ENCODE measurements at regions not wholly inside any gene's neighbourhood (a gene's known extent, or its start where the extent isn't known, plus 50 kb on each side); places are given as distances from the start of the nearest gene placed in this dataset.
"Not testable (repeated sequence)": the region's sequence is repeated elsewhere in the genome, so short reads cannot be mapped to it uniquely, and the experiment has no call there.

DNA sequence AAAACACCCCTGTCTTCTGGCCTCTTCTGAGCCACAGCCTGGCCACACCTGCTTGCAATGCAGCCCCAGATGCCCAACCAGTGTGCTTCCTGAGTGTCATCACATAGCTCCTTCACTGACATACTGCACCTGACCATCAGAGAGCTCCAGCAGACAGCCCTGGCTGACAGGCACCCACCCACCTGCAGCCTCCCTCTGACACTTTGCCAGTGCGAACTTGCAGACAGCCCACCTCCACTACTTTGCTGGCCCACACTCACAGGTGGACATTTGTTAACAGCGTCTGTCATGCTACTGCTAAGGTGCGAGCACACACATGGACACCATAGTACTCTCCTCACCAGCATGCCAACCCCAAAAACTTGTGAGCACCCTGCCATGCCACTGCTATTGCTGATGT is 740.1 kb downstream of the DNAJB9 start:
- DNase-seq (ENCODE audit: low read depth), result no peak

- no peak for DNase-seq (ENCODE audit: low read depth)
Measured at GRCh38 chr7:109318136-109318535, 748.5 kb downstream of the DNAJB9 start.

DNA sequence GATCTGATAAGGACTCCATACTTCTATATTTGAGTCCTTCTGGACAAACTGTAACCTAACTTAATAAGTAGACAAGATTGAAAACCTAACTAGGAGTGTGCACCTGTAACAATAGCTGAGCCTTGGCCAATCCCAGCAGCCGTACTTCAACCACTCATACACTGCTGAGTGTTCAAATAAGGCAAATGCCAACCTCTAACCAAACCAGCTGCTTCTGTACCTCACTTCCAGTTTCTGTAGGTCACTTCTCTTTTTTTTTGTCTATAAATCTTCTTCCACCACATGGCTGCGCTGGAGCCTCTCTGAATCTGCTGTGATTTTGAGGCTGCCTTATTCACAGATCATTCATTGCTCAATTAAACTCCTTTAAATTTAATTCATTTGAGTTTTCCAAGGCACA is 753.2 kb downstream of the DNAJB9 start:
- no peak for DNase-seq (ENCODE audit: low read depth)

GRCh38 chr7:109331423-109331822 is 761.7 kb downstream of the DNAJB9 start:
- DNase-seq (ENCODE audit: low read depth), result no peak

GRCh38 chr7:109335951-109336350 is 766.3 kb downstream of the DNAJB9 start:
- DNase-seq (ENCODE audit: low read depth), result no peak

DNA sequence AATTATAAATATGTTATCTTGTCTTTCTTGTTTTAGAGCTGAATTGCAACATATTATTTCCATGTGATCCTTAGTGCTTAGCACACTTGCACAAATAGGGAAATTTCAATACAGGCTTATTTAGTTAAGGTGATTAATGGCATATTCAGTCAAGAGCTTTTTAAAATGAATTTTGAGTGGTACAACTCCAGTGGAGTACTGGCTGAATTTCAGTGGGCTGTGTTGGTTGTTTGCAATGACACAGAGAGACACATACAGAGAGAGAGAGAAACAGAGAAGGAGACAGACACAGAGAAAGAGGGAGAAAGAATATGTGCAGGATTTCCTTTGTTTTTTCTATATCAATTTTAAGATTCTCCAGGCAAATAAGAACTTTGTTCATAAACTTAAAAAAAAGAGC is 766.9 kb downstream of the DNAJB9 start:
- no peak for DNase-seq (ENCODE audit: low read depth)

- no peak for DNase-seq (ENCODE audit: low read depth)
Measured at GRCh38 chr7:109343678-109344077, 774.0 kb downstream of the DNAJB9 start.

DNA sequence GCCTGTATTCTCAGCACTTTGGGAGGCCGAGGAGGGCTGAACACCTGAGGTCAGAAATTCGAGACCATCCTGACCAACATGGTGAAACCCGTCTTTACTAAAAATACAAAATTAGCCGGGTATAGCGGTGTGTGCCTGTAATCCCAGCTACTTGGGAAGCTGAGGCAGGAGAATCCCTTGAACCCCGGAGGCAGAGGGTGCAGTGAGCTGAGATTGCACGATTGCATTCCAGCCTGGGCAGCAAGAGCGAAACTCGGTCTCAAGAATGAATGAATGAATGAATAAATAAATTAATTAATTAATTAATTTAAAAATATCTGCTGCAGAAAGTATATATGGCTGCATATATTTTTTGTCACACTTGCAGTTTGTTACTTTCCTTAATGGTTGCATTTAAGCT is 781.8 kb downstream of the DNAJB9 start:
- DNase-seq (ENCODE audit: low read depth), result no peak

- no peak for DNase-seq (ENCODE audit: low read depth)
Measured at GRCh38 chr7:109354000-109354399, 784.3 kb downstream of the DNAJB9 start.

GRCh38 chr7:109354552-109354951 is 784.9 kb downstream of the DNAJB9 start:
- DNase-seq (ENCODE audit: low read depth), result no peak

GRCh38 chr7:109375823-109376222 is 806.1 kb downstream of the DNAJB9 start:
- no peak for DNase-seq (ENCODE audit: low read depth)

- DNase-seq (ENCODE audit: low read depth), result no peak
Measured at GRCh38 chr7:109376576-109376975, 806.9 kb downstream of the DNAJB9 start.

- DNase-seq (ENCODE audit: low read depth), result no peak
Measured at GRCh38 chr7:109377076-109377884, 807.6 kb downstream of the DNAJB9 start.

DNA sequence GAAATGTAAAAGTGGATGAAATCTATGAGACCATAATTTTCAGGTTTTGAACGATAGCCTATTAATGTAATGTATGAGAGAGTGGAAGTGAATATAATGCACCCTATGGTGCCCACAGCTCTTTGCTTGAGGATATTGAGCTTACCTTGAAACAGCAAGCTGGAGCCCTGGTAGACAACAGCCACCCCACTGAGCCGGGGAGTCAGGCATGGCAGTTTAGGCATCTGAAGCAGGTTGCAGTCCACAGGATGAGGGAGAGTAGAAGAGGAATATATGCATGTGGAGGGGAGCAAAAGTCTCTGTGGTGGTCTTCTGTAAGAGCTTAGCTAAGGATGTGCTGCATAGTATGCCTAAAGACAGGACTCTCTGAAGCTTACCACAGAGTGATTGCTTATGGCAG is 817.3 kb downstream of the DNAJB9 start:
- DNase-seq (ENCODE audit: low read depth), result no peak

GRCh38 chr7:109387530-109387929 is 817.9 kb downstream of the DNAJB9 start:
- DNase-seq (ENCODE audit: low read depth), result no peak

- DNase-seq (ENCODE audit: low read depth), result no peak
Measured at GRCh38 chr7:109391240-109391639, 821.6 kb downstream of the DNAJB9 start.

GRCh38 chr7:109402107-109402506 is 832.4 kb downstream of the DNAJB9 start:
- no peak for DNase-seq (ENCODE audit: low read depth)

DNA sequence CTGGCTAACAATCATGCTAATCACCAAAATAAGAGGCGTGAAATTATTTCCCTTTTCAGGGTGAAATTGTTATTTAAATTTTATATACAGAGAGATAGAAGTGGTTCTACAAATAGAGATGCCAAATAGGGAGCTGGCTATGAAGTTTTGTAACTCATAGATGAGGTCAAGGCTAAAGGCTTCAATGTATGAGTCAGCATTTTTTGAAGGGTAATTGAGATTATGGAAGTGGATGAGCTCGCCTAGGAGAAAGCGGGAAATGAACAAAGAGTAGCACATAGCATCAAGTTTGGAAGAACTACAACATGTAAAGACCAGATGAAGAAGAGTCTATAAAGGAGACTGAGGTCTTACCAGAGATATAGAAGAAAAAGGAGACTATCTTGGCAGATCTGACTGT is 838.1 kb downstream of the DNAJB9 start:
- no peak for DNase-seq (ENCODE audit: low read depth)

- no peak for DNase-seq (ENCODE audit: low read depth)
Measured at GRCh38 chr7:109437957-109438356, 868.3 kb downstream of the DNAJB9 start.

DNA sequence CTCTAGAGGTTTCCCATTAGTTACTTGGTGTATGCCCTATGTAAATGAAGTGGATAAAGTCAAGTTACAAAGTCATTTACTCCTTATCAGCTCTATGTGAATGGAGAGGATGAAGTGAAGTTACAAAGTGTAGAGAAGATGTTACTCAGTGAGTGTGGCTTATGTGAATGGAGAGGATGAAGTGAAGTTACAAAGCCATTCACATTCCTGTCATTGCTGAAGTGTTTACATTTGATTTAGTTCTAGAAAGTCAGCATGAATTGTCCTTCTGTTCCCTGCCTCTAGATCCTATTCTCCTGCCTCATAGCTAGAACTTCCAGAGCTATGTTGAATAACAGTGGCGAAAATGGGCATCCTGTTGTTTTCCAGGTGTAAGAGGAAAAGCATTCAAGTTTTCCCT is 880.1 kb downstream of the DNAJB9 start:
- DNase-seq (ENCODE audit: low read depth), result no peak

GRCh38 chr7:109456116-109456515 is 886.4 kb downstream of the DNAJB9 start:
- DNase-seq (ENCODE audit: low read depth), result no peak

- no peak for DNase-seq (ENCODE audit: low read depth)
Measured at GRCh38 chr7:109460296-109460695, 890.6 kb downstream of the DNAJB9 start.

- DNase-seq (ENCODE audit: low read depth), result no peak
Measured at GRCh38 chr7:109462171-109462570, 892.5 kb downstream of the DNAJB9 start.

- not testable (repeated sequence) for DNase-seq (ENCODE audit: low read depth)
Measured at GRCh38 chr7:109467729-109468128, 898.1 kb downstream of the DNAJB9 start.

Measured in GM04503 (cell line).